GM18508 (cell line): ENCODE measurements at regions not wholly inside any gene's neighbourhood (a gene's known extent, or its start where the extent isn't known, plus 50 kb on each side); places are given as distances from the start of the nearest gene placed in this dataset.

Experiments used
- ATAC-seq: cut with Tn5 transposase; IDR thresholded peaks from one replicate; pipeline ENCODE4 v1.9.1; 2021; ENCODE audit warnings: moderate number of reproducible peaks; ENCODE audit not compliant: insufficient read depth, unreplicated experiment

- no peak for ATAC-seq
These were observed 61.0 kb upstream of the ZDHHC17 start for GRCh38 chr12:76702946-76703345.

- no peak for ATAC-seq
These were observed 59.2 kb upstream of the ZDHHC17 start for GRCh38 chr12:76704693-76705092.

GRCh38 chr12:76706101-76706500 is 57.8 kb upstream of the ZDHHC17 start:
- no peak for ATAC-seq

DNA sequence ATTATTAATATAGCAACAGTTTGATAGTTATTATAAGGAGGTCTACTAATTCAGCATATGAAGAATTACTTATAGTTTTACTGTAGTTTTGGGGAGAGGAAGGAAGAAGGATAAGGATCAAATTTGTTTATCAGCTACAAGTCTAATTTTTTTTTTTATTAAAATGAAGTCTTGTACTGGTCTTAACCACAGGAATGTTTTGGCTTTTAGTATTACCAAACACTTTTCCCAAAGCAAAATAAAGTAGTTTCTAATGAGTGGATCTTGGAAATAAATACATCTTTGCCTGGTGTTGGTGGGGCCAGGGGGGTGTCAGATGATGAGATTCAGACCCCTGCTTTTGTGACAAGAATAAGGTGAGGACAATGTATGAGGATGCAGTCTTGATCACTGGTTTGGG is 57.2 kb upstream of the ZDHHC17 start:
- no peak for ATAC-seq

GRCh38 chr12:76707772-76708171 is 56.1 kb upstream of the ZDHHC17 start:
- ATAC-seq: no peak

GRCh38 chr12:76708296-76708695 is 55.6 kb upstream of the ZDHHC17 start:
- ATAC-seq: no peak

DNA sequence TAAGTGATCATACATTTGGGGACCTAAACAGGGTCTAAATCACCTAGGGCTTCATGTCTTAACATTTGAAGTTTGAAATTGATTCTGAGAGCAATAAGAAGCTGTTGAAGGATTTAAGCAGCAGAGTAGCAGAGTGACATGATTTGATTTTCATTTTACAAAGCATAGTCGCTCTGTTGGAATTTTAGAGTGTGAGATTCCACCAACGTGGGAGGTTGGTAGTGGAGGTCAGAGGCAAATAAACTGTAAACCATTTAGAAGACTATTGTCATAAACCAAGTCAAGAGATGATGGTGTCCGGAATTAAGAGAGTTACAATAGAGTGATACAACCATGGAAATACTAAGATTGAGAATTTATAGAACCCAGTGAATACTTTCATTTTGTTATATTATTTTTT is 52.7 kb upstream of the ZDHHC17 start:
- ATAC-seq: no peak

- ATAC-seq: no peak
These were observed 50.8 kb upstream of the ZDHHC17 start for GRCh38 chr12:76713130-76713529.

GRCh38 chr12:76713986-76714385 is 49.9 kb upstream of the ZDHHC17 start:
- ATAC-seq: no peak
